VCaP (cell line): ENCODE measurements at regions not wholly inside any gene's neighbourhood (a gene's known extent, or its start where the extent isn't known, plus 50 kb on each side); places are given as distances from the start of the nearest gene placed in this dataset.

Experiments used
- H3K27ac ChIP-seq: fragments of 450-650 bp; 2 replicates; pipeline ENCODE4 v1.5.1; 2017
- TF ChIP-seq, protein P1 (sequence below): fragments of 450-650 bp; conservative IDR thresholded peaks from 2 replicates; pipeline ENCODE4 v1.5.1; 2017; ENCODE audit warnings: mild to moderate bottlenecking, moderate library complexity

DNA sequence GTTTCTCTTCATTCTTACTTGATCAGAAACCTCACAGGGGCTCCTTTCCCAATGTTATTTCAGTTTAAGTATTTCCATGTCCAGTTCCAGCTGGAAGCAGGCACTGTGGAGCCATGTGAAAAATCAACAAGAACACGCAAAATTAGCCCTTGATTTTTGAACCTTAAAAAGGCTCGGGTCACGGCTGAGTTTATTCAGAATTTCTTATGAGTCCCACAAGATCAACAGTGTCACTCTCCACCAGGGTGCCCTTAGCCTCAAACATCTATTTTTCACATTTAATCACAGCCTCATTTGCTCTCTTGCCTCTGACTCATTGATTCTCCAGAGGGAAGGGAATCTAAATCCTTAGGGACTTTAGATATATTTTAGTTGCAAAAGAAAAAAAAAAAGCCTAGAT lies 157.7 kb upstream of the AVPR1A start:
- TF ChIP-seq, protein P1, sequence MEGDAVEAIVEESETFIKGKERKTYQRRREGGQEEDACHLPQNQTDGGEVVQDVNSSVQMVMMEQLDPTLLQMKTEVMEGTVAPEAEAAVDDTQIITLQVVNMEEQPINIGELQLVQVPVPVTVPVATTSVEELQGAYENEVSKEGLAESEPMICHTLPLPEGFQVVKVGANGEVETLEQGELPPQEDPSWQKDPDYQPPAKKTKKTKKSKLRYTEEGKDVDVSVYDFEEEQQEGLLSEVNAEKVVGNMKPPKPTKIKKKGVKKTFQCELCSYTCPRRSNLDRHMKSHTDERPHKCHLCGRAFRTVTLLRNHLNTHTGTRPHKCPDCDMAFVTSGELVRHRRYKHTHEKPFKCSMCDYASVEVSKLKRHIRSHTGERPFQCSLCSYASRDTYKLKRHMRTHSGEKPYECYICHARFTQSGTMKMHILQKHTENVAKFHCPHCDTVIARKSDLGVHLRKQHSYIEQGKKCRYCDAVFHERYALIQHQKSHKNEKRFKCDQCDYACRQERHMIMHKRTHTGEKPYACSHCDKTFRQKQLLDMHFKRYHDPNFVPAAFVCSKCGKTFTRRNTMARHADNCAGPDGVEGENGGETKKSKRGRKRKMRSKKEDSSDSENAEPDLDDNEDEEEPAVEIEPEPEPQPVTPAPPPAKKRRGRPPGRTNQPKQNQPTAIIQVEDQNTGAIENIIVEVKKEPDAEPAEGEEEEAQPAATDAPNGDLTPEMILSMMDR: no peak

DNA sequence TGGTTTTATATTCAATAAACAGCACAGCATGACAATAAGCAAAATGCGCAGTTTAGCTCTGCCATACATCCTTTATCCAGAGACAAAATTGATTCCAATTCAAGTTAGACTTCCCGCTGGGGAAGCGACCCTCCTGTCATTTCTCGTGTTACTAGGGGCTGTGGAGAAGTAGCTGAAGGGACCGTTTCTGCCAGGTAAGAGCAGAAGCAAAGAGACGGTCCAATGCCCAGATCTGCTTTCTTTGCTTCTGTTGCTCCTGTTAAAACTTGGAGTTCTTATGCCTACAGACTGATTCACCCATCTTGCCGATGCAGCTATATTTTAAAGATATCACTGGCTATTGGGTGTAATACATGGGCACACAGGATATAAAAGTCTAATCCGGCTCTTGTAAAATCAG lies 156.8 kb upstream of the AVPR1A start:
- TF ChIP-seq, protein P1: no peak
- no peak overlapping the region for H3K27ac ChIP-seq

More for the DNA sequence above, 157.7 kb upstream of the AVPR1A start:
- no peak overlapping the region for H3K27ac ChIP-seq

DNA sequence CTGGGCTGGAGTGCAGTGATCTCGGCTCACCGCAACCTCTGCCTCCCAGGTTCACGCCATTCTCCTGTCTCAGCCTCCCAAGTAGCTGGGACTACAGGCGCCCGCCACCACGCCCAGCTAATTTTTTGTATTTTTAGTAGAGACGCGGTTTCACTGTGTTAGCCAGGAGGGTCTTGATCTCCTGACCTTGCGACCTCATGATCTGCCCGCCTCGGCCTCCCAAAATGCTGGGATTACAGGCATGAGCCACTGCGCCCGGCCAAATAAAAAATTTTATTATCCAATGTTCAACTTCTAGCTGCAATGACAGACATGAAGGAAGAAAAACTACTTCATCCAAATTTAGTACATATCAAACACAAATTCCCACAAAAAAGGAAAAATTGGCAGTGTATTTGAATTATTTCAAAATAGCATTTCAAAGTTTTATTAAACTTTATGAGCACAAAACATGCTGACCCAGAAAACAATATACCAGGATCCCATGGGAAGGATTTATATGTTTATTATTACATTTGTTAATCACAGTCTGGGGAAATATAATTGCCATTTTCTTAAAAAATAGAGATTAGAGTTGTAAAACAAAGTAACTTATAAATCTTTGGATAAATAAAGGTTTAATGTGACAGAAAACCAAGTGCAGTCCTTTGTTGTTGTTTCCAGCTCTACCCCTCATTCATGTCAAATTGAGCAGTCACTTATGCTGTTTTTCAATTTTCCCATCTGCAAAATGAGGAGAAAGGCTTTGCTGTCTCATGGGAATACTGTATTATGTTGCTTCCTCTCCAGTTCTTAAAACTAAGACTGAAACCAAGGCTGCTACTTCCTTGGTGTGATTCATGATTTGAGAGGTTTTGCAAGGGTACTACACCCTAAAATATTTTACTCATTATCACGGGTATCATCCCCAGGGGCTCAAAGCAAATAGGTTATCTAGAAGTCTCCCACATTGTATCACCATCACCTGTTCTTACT lies 155.2 kb upstream of the AVPR1A start:
- TF ChIP-seq, protein P1: no peak
- no peak overlapping the region for H3K27ac ChIP-seq

DNA sequence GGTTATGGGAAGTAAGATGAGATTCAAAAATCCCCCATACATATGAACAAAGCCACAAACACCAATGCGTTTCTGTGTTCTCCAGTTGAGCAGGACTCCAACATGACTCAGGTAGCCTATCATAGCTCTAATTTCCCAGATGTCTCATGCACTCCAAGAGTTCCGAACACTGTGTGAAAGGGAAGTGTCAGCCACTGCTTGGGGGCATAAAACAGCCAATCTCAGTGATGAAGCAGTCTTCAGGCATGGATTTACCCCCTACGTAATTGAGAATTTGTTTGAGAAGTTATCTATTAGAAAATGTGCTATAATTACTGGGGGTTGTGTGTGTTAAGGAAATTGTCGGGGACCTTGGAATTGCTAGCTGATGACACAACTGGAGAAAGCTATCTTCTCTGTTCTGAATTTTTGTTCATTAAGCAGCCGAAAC lies 153.9 kb upstream of the AVPR1A start:
- no peak overlapping the region for H3K27ac ChIP-seq
- TF ChIP-seq, protein P1: no peak

DNA sequence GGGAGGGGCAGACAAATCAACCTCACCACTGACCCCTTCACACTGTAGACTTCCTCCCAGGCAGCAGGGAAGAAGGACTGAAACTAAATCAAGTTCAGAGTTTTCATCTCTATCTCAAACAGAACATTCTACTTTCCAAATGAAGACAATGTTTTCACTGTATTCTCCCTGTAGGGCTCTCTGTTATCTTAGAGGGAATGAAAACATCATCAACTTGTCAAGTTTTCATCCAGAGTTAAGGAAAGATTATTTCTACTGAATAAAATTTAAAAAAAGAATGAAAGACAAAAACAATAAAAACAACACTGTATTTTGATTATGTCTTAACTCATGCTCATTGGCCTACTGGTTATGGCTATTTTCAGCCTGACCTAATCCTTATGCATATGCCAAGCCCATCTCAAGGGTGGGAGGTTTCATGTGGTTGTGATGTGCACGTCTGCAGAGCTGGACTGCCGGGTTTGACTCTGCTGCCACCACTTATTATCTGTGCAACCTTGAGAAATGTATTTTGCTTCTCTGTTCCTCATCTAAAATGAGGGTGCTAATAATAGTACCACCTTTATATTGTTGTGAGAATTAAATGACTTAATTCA lies 152.0 kb upstream of the AVPR1A start:
- TF ChIP-seq, protein P1: no peak
- H3K27ac ChIP-seq: no peak overlapping the region

DNA sequence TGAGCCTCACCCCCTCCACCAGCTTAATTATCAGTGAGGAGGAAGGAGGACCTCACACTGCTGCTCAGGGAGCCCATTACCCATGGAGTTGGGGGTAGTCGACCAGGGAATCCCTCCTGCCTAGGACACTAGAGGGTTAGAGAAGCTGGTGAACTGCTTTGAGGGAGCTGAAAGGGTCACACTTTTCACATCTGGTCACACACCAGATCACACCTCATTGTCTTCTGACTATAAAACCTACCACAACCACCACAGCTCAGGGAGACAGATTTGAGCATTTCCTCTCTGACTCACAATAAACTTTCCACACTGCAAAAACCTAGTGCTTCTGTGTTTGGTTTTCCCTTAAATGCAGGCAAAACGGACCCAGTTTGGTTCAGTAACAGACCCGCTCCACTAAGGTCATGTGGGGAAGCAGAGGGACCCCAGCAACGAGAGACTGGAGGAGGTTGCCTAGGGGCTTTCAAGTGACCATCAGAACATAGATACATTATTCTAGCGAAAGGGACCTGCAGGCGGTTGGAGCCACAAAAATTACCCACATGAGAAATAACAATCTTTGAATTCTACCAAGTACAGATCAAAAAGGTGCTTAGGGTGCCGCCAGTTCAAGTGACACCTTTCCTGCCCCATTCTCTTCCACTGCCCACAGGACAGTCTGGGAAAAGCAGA lies 151.4 kb upstream of the AVPR1A start:
- TF ChIP-seq, protein P1: no peak
- no peak overlapping the region for H3K27ac ChIP-seq

DNA sequence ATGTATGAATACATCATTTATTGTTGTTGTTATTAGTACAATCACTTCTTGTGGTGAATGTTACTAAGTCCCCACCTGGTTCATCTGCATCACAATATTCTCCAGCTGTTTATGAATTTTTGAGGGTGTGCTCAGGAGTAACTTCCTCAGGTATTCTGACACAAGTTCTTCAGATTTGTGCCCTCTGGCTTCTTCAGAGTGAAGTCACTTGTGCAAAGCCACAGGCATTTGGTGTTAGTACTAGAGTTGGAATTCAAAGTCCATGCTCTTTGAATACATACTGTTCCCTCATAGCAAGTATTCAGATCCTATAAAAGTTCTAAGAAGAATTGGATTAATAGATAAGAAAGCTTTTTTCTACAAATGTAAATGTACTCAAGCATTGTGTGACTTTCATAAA lies 150.3 kb upstream of the AVPR1A start:
- H3K27ac ChIP-seq: no peak overlapping the region

More for the DNA sequence above, 150.3 kb upstream of the AVPR1A start:
- TF ChIP-seq, protein P1: no peak
